ENCODE measurements at regions not wholly inside any gene's neighbourhood (a gene's known extent, or its start where the extent isn't known, plus 50 kb on each side); places are given as distances from the start of the nearest gene placed in this dataset.

GRCh38 chr2:137823196-137823595 lies 141.1 kb upstream of the HNMT start:
- no peak for TF ChIP-seq CTCF (conservative IDR thresholded peaks at IDR 0.05)
- no peak for TF ChIP-seq EZH2 (IDR thresholded peaks at IDR 0.05; ENCODE audit: low read depth)
